GM12873 (cell line): ENCODE measurements at regions not wholly inside any gene's neighbourhood (a gene's known extent, or its start where the extent isn't known, plus 50 kb on each side); places are given as distances from the start of the nearest gene placed in this dataset.

ENCODE experiments used
- CTCF ChIP-seq: IDR thresholded peaks from 2 replicates; pipeline ENCODE4 v1.5.1; 2012; ENCODE audit warnings: low read depth, mild to moderate bottlenecking, moderate library complexity, low read length, control low read depth; ENCODE audit not compliant: insufficient read depth; ENCODE audit errors: missing control alignments

GRCh38 chr6:164168595-164168994, 754.1 kb downstream of the QKI start:
- no peak for TF ChIP-seq CTCF

GRCh38 chr6:164167873-164168405, 753.4 kb downstream of the QKI start:
- TF ChIP-seq CTCF, result no peak

- TF ChIP-seq CTCF, result no peak
Measured at GRCh38 chr6:164166996-164167395, 752.5 kb downstream of the QKI start.

- TF ChIP-seq CTCF, result no peak
Measured at GRCh38 chr6:164166515-164166914, 752.0 kb downstream of the QKI start.

GRCh38 chr6:164164876-164165275, 750.4 kb downstream of the QKI start:
- no peak for TF ChIP-seq CTCF

GRCh38 chr6:164163239-164163638, 748.7 kb downstream of the QKI start:
- no peak for TF ChIP-seq CTCF

- no peak for TF ChIP-seq CTCF
Measured at GRCh38 chr6:164159061-164159460, 744.5 kb downstream of the QKI start.

GRCh38 chr6:164154588-164154987, 740.1 kb downstream of the QKI start:
- no peak for TF ChIP-seq CTCF
